HG03457 (cell line): ENCODE measurements at regions not wholly inside any gene's neighbourhood (a gene's known extent, or its start where the extent isn't known, plus 50 kb on each side); places are given as distances from the start of the nearest gene placed in this dataset.

ENCODE experiments used
- ATAC-seq: cut with Tn5 transposase; IDR thresholded peaks from one replicate; pipeline ENCODE4 v1.9.1; 2021; ENCODE audit warnings: moderate number of reproducible peaks; ENCODE audit not compliant: unreplicated experiment

DNA sequence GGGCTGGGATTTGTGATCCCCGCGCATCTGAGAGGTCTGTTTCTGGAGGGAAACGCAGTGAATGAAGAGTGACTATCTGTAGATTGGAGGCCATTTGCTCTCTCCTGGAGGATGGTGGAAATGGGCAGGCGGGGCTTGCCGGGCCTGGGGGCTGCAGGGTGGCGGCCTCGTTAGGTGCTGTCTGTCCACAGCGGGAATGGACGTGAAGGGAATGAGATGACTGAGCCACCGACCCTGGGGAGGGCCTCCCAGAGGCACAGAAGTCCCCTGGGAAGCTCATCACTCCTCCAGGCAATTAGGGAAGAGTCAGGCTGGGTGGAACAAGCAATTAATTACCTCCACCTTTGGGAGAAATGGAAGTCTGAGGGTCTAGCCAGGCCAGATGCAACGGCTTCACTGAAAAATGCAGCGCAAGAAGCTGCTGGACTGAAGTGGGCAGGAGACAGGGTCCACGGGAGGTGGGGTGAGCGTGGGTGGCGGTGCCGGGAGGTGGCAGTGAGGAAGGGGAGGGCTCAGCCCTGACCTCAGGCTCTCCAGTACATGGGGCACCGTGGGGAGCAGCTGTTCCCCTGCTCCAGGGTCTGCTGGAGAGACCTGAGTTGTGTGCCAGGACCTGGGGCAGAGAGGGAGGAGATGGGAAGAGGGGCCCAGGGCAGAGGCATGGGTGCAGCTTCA is 524.5 kb downstream of the BRD1 start:
- ATAC-seq, result no peak

DNA sequence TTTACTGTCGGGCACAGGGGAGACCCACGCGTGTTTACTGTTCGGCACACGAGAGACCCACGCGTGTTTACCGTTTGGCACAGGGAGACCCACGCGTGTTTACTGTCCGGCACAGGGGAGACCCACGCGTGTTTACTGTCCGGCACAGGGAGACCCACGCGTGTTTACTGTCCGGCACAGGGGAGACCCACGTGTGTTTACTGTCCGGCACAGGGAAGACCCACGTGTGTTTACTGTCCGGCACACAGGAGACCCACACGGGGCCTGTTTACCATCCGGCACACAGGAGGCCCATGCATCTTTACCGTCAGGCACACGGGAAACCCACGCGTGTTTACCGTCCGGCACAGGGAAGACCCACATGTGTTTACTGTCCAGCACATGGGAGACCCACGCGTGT is 525.1 kb downstream of the BRD1 start:
- no peak for ATAC-seq

- ATAC-seq, result no peak
These were observed 525.6 kb downstream of the BRD1 start for GRCh38 chr22:49302150-49302460.

- no peak for ATAC-seq
These were observed 526.1 kb downstream of the BRD1 start for GRCh38 chr22:49301398-49302149.

DNA sequence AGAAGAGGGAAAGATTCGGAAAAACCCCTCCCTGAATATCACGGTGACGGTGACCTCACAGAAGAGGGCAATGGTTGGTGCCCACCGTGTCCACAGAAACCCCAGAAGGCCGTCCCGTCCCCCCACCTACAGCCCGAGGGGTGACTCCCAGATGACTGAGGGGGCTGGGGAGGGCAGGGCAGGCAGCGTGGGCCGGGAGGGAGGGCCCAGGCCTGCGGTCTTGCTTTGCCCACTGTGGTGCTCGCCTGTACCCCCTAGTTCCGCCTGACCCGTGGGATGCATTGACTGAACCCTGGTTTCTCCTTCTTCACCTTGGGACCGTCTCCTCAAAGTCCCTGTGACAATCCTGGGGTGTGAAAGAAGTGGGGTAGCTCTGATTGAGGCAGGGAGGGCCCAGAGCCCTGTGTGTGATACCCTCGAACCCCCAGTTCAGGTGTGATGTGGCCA is 526.7 kb downstream of the BRD1 start:
- no peak for ATAC-seq

DNA sequence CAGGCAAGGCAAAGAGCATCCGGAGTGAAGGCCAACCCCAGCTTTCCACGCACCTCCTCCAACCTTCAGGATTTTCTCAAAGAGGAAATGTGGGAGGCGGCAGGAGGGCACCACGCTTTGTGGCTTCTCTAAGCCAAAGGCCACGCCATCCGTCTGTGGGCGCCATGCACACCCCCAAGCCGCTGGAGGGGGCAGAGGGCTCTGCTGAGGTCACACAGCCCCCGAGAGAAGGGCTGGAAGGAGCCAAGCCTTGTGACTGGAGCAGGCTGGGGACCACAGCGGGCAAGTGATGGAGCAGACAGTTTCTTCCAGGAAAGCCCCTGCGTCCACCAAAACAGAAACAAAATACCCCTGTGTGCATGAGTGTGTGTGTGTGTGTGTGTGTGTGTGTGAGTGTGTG is 527.4 kb downstream of the BRD1 start:
- no peak for ATAC-seq

GRCh38 chr22:49299821-49300231 is 527.8 kb downstream of the BRD1 start:
- ATAC-seq, result no peak

DNA sequence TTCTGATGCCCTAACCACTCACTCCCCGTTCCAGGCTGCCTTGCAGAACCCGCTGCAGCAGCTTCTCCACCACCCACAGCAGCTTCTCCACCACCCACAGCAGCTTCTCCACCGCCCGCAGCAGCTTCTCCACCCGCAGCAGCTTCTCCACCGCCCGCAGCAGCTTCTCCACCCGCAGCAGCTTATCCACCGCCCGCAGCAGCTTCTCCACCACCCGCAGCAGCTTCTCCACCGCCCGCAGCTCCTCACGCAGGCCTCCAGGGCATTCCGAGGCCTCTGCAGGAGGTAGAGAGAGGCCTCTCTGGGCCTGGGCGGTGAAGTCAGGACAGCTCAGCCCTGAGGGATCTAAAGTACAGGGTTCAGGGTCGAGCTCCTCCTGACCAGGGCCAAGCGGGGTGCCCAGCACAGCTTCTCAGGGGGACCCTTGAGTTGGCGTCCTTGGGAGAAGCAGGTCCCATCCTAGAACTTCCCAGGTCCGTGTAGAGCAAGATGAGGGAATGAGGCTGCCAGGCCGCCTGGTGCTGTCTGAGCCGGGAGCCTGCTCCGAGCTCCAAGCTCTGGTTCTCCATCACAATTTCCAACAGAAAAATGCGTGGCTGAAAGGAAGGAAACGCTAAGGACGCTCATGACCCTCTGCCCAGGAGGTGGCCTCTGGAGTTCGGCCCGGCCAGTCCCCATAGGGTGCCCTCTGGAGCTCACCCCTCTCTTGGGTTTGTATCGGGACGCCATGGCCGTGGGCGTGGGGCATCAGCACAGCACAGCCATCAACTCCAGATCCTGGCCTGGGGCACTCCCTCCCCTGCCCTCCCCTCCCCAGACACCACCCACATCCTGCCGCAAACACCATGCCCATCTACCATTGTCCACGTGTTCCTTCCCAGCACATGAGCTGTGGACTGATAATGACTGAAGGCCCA is 528.6 kb downstream of the BRD1 start:
- no peak for ATAC-seq

GRCh38 chr22:49297871-49298721 is 529.6 kb downstream of the BRD1 start:
- no peak for ATAC-seq

GRCh38 chr22:49297286-49297870 is 530.3 kb downstream of the BRD1 start:
- ATAC-seq, result no peak

- ATAC-seq, result no peak
These were observed 531.1 kb downstream of the BRD1 start for GRCh38 chr22:49296561-49296960.

- no peak for ATAC-seq
These were observed 531.7 kb downstream of the BRD1 start for GRCh38 chr22:49295851-49296560.

DNA sequence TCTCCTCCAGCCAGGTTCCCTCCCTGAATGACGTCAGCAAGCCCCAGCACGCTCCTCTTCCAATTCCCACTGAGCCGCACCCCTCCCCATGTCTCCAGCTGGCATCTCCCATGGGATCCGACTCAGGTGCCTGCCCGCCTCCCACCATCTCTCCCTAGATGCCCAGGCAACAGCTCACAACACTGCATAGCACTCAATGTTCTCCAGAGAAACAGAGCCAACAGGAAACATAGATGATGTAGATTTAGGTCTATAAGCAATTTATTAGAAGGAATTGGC is 532.3 kb downstream of the BRD1 start:
- ATAC-seq, result no peak

DNA sequence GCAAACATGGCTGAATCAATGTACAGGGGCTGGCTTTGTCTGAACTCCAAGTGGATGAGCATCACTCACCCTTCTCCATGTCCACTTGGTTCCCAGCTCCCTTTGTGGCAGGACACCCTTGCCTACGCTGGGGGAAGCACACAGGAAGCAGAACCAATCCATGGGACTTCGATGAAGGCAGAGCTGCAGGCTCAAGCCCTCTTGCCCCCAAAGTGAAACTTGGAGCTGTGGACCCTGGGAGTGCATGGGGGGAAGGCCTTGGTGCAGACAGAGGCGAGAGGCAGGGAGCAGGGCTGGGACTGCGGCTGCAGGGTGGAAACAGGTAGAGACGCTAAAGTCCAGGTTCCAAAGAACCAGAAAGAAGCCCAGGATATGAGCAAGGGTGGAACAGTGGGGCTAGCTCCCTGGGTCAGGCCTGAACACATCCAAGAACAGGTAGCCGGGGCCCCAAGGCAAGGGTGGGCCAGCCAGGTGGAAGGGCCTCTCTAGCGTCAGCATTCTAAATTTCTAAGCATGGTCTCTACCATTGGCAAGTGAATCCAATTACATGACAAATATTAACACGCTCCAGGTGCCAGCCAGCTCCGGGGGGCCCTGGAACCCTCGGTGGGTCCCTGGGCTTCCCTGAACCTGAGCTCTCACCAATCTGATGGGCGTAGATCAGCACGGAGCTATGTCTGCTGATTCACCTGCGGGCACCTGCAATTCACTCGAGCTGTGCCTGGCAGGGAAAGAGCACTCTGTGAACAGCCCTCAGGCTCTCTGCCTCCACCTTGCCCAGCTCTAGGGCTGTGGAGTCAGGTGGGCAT is 532.8 kb downstream of the BRD1 start:
- no peak for ATAC-seq

DNA sequence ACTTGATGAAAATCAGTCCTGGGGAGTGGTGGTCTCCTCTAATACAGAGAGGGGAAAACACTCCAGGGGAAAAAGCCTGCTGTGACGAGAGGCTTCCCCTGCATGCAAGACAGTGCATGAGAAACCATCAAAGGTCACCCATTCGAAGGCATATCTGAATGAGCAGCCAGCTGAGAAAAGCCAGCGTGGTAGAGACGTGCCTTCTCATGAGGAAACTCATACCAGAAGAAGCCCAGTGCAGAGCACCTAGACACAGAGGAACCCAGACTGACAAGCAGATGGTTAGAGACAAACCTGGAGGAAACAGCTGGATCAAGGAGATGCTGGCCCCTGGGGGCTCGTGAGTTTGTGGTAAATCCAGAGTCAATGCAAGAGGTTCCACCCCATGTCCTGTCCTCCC is 534.8 kb downstream of the BRD1 start:
- no peak for ATAC-seq

DNA sequence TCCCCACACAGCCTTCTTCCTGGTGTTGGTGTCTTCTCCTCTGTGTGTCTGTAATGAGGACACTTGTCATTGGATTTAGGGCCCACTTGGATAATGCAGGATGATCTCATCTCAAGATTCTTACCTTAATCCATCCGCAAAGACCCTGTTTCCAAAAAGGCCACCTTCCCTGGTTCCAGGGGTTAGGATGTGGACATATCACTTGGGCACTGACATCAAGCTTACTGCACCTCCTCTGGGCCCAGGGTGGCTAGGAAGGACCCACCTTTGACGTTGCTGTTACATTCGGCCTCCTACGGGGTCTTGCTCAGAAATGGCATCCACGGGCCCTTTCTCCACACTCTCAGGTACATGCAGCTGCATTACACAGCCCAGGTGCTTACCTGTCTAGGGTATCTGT is 535.9 kb downstream of the BRD1 start:
- no peak for ATAC-seq

GRCh38 chr22:49291169-49291568 is 536.5 kb downstream of the BRD1 start:
- no peak for ATAC-seq

GRCh38 chr22:49290711-49291110 is 537.0 kb downstream of the BRD1 start:
- no peak for ATAC-seq
